WTC11 (cell line): ENCODE measurements at regions not wholly inside any gene's neighbourhood (a gene's known extent, or its start where the extent isn't known, plus 50 kb on each side); places are given as distances from the start of the nearest gene placed in this dataset.

Experiments used
- ATAC-seq: fragments of 200-7000 bp; cut with Tn5 transposase; 2 replicates; pipeline ENCODE4 v1.10.0; 2021; ENCODE audit warnings: mild to moderate bottlenecking, moderate library complexity
- CTCF ChIA-PET: fragments of 300-600 bp; sonication (Branson Sonifier 250); formaldehyde crosslinking; loops from one replicate; lab custom pipeline; 2021; ENCODE audit warnings: antibody characterized with exemption; lab: Charles Lee
- POLR2A ChIA-PET: fragments of 350-600 bp; sonication (Branson Sonifier 250); formaldehyde crosslinking; loops from one replicate; lab custom pipeline; 2021; ENCODE audit warnings: antibody characterized with exemption; lab: Charles Lee
- DNase-seq: peaks from one replicate; pipeline ENCODE4 v3.0.0; 2021; ENCODE audit warnings: low spot score
- H3K27ac Mint-ChIP-seq: 2 replicates; pipeline ENCODE4 v1.8.0; 2021; ENCODE audit warnings: mixed read lengths
- H3K27me3 Mint-ChIP-seq: 2 replicates; pipeline ENCODE4 v1.8.0; 2021; ENCODE audit warnings: low read depth, mild to moderate bottlenecking, moderate library complexity, mixed read lengths
- H3K36me3 Mint-ChIP-seq: 2 replicates; pipeline ENCODE4 v1.8.0; 2021; ENCODE audit warnings: mixed read lengths
- H3K4me1 Mint-ChIP-seq: 2 replicates; pipeline ENCODE4 v1.8.0; 2022; ENCODE audit warnings: mixed read lengths
- H3K4me3 Mint-ChIP-seq: 2 replicates; pipeline ENCODE4 v1.8.0; 2021; ENCODE audit warnings: mild to moderate bottlenecking, moderate library complexity, mixed read lengths
- H3K9me3 Mint-ChIP-seq: 2 replicates; pipeline ENCODE4 v1.8.0; 2021; ENCODE audit warnings: mixed read lengths
- ELF4 ChIP-seq: sonication (generic); formaldehyde crosslinking; IDR thresholded peaks from 2 replicates; pipeline ENCODE4 v1.8.1; 2022; ENCODE audit warnings: low read depth, mild to moderate bottlenecking, moderate library complexity, missing genetic modification reagents
- IRF2 ChIP-seq: sonication (generic); formaldehyde crosslinking; IDR thresholded peaks from 2 replicates; pipeline ENCODE4 v1.8.0; 2022; ENCODE audit warnings: low read depth, missing genetic modification reagents, borderline replicate concordance
- OVOL2 ChIP-seq: fragments of 250-450 bp; sonication (Bioruptor Pico); IDR thresholded peaks from 2 replicates; pipeline ENCODE4 v1.9.0; 2021; ENCODE audit warnings: mild to moderate bottlenecking, borderline replicate concordance
- PRRX2 ChIP-seq: fragments of 250-450 bp; sonication (Bioruptor Pico); IDR thresholded peaks from 2 replicates; pipeline ENCODE4 v1.8.0; 2021; ENCODE audit warnings: mild to moderate bottlenecking
- TEAD1 ChIP-seq: sonication (generic); formaldehyde crosslinking; IDR thresholded peaks from 2 replicates; pipeline ENCODE4 v1.8.0; 2022; ENCODE audit warnings: mild to moderate bottlenecking, missing genetic modification reagents
- ZNF263 ChIP-seq: sonication (generic); formaldehyde crosslinking; IDR thresholded peaks from 2 replicates; pipeline ENCODE4 v1.8.1; 2022; ENCODE audit warnings: low read depth, mild to moderate bottlenecking, moderate library complexity, missing genetic modification reagents
- ZNF396 ChIP-seq: fragments of 250-450 bp; sonication (Bioruptor Pico); IDR thresholded peaks from 2 replicates; pipeline ENCODE4 v1.8.0; 2021; ENCODE audit warnings: mild to moderate bottlenecking, moderate library complexity, borderline replicate concordance
- TF ChIP-seq, protein P1 (sequence below): fragments of 250-450 bp; sonication (Bioruptor Pico); IDR thresholded peaks from 2 replicates; pipeline ENCODE4 v1.9.0; 2021; ENCODE audit warnings: mild to moderate bottlenecking
- TF ChIP-seq, protein P2 (sequence below): fragments of 250-450 bp; sonication (Bioruptor Pico); IDR thresholded peaks from 2 replicates; pipeline ENCODE4 v1.9.0; 2021; ENCODE audit warnings: mild to moderate bottlenecking
- TF ChIP-seq, protein P3 (sequence below): sonication (generic); formaldehyde crosslinking; IDR thresholded peaks from 2 replicates; pipeline ENCODE4 v1.8.1; 2022; ENCODE audit warnings: low read depth, missing genetic modification reagents, borderline replicate concordance
- TF ChIP-seq, protein P4 (sequence below): sonication (generic); formaldehyde crosslinking; IDR thresholded peaks from 2 replicates; pipeline ENCODE4 v1.8.1; 2023; ENCODE audit warnings: mild to moderate bottlenecking, moderate library complexity, missing genetic modification reagents
- TF ChIP-seq, protein P5 (sequence below): sonication (generic); formaldehyde crosslinking; IDR thresholded peaks from 2 replicates; pipeline ENCODE4 v1.8.0; 2022; ENCODE audit warnings: mild to moderate bottlenecking, missing genetic modification reagents
- TF ChIP-seq, protein P6 (sequence below): fragments of 250-450 bp; sonication (Bioruptor Pico); IDR thresholded peaks from 2 replicates; pipeline ENCODE4 v2.1.2; 2022; ENCODE audit warnings: mild to moderate bottlenecking, moderate library complexity
- TF ChIP-seq, protein P7 (sequence below): fragments of 200-600 bp; IDR thresholded peaks from 2 replicates; pipeline ENCODE4 v1.8.0; 2022; ENCODE audit warnings: antibody characterized with exemption
- TF ChIP-seq, protein P8 (sequence below): sonication (generic); formaldehyde crosslinking; IDR thresholded peaks from 2 replicates; pipeline ENCODE4 v1.8.1; 2023; ENCODE audit warnings: mild to moderate bottlenecking, missing genetic modification reagents, moderate library complexity
- TF ChIP-seq, protein P9 (sequence below): sonication (generic); formaldehyde crosslinking; IDR thresholded peaks from 2 replicates; pipeline ENCODE4 v1.8.0; 2022; ENCODE audit warnings: mild to moderate bottlenecking, missing genetic modification reagents

DNA sequence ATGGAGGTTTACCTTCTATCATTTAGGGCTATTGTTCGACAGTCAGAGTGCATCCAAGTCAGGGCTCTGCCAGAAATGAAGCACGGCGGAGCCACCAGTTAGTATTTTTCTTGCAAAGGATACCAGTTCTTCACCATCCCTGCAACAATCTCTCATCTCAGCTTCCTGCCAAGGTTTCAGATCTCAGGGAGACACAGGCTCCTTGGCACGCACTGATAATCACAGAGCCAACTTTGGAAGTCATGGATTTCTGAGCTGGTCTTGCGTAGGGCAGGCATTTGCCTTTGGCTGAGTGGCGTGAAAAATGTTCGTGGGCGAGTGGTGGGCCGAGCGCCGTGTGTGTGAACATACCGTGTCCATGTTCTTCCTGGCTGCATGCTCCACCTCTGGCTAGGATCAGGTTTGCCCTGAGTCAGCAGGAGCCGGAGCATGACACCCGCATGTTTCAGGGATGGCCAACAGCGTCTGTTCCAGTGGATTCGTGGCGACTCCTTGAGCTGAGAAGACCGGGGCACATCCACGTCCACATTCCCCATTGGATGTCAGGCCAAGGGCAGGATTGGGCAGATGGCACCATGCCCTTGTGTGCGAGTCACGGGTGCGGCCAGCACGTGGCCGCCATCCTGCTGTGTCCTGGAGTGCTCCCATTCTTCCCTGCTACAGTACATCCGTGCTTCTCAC, 118.5 kb upstream of the C1orf174 start:
- CTCF ChIA-PET, result interaction anchor here (0.5 kb wide), 1 partner anchor 107 kb away, joined by 3 read pairs; no protein-coding TSS in a partner anchor
- no peak for ATAC-seq
- peaks cover 76% of the 10 kb centered on the region for H3K9me3 Mint-ChIP-seq
- POLR2A ChIA-PET, result no interaction called here
- no peak for DNase-seq
- H3K4me1 Mint-ChIP-seq, result no peaks in the 10 kb centered on the region
- TF ChIP-seq, protein P1, sequence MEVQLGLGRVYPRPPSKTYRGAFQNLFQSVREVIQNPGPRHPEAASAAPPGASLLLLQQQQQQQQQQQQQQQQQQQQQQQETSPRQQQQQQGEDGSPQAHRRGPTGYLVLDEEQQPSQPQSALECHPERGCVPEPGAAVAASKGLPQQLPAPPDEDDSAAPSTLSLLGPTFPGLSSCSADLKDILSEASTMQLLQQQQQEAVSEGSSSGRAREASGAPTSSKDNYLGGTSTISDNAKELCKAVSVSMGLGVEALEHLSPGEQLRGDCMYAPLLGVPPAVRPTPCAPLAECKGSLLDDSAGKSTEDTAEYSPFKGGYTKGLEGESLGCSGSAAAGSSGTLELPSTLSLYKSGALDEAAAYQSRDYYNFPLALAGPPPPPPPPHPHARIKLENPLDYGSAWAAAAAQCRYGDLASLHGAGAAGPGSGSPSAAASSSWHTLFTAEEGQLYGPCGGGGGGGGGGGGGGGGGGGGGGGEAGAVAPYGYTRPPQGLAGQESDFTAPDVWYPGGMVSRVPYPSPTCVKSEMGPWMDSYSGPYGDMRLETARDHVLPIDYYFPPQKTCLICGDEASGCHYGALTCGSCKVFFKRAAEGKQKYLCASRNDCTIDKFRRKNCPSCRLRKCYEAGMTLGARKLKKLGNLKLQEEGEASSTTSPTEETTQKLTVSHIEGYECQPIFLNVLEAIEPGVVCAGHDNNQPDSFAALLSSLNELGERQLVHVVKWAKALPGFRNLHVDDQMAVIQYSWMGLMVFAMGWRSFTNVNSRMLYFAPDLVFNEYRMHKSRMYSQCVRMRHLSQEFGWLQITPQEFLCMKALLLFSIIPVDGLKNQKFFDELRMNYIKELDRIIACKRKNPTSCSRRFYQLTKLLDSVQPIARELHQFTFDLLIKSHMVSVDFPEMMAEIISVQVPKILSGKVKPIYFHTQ (CRISPR knock-in tag), result no peak
- TF ChIP-seq IRF2 (CRISPR knock-in tag), result no peak
- TF ChIP-seq ELF4 (CRISPR knock-in tag), result no peak
- no peak for TF ChIP-seq ZNF396 (CRISPR knock-in tag)
- TF ChIP-seq, protein P2, sequence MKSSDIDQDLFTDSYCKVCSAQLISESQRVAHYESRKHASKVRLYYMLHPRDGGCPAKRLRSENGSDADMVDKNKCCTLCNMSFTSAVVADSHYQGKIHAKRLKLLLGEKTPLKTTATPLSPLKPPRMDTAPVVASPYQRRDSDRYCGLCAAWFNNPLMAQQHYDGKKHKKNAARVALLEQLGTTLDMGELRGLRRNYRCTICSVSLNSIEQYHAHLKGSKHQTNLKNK (CRISPR knock-in tag), result no peak
- no peak for TF ChIP-seq OVOL2
- TF ChIP-seq, protein P3, sequence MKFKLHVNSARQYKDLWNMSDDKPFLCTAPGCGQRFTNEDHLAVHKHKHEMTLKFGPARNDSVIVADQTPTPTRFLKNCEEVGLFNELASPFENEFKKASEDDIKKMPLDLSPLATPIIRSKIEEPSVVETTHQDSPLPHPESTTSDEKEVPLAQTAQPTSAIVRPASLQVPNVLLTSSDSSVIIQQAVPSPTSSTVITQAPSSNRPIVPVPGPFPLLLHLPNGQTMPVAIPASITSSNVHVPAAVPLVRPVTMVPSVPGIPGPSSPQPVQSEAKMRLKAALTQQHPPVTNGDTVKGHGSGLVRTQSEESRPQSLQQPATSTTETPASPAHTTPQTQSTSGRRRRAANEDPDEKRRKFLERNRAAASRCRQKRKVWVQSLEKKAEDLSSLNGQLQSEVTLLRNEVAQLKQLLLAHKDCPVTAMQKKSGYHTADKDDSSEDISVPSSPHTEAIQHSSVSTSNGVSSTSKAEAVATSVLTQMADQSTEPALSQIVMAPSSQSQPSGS, result no peak
- TF ChIP-seq, protein P4, sequence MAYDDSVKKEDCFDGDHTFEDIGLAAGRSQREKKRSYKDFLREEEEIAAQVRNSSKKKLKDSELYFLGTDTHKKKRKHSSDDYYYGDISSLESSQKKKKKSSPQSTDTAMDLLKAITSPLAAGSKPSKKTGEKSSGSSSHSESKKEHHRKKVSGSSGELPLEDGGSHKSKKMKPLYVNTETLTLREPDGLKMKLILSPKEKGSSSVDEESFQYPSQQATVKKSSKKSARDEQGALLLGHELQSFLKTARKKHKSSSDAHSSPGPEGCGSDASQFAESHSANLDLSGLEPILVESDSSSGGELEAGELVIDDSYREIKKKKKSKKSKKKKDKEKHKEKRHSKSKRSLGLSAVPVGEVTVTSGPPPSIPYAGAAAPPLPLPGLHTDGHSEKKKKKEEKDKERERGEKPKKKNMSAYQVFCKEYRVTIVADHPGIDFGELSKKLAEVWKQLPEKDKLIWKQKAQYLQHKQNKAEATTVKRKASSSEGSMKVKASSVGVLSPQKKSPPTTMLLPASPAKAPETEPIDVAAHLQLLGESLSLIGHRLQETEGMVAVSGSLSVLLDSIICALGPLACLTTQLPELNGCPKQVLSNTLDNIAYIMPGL (CRISPR knock-in tag), result no peak
- TF ChIP-seq, protein P5, sequence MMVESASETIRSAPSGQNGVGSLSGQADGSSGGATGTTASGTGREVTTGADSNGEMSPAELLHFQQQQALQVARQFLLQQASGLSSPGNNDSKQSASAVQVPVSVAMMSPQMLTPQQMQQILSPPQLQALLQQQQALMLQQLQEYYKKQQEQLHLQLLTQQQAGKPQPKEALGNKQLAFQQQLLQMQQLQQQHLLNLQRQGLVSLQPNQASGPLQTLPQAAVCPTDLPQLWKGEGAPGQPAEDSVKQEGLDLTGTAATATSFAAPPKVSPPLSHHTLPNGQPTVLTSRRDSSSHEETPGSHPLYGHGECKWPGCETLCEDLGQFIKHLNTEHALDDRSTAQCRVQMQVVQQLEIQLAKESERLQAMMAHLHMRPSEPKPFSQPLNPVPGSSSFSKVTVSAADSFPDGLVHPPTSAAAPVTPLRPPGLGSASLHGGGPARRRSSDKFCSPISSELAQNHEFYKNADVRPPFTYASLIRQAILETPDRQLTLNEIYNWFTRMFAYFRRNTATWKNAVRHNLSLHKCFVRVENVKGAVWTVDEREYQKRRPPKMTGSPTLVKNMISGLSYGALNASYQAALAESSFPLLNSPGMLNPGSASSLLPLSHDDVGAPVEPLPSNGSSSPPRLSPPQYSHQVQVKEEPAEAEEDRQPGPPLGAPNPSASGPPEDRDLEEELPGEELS (CRISPR knock-in tag), result no peak
- H3K4me3 Mint-ChIP-seq, result no peak overlapping the region
- H3K36me3 Mint-ChIP-seq, result peaks cover 66% of the 10 kb centered on the region
- no peak overlapping the region for H3K27ac Mint-ChIP-seq
- H3K27me3 Mint-ChIP-seq, result peaks cover 20% of the 10 kb centered on the region

DNA sequence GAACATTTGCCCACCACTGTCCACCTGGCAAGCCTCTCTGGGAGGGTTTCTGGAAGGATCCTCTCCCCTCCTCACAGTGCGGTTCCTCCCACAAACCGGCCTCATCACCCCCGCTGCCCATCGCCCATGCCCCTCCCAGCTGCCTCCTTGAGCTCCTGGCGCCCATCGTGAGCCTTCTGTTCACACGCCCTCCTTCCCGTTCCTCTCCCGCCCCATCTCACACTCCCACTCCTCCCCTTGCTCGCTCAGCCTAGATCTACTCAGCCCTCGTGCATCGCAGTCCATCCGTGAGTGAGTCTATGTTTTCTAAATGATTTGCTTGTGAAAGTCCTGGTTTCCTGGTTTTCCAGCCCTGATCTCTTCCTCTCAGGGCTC, 119.1 kb upstream of the C1orf174 start:
- Mint-ChIP-seq H3K27ac (no peak overlapping the region), H3K4me1 (no peaks in the 10 kb centered on the region), H3K27me3 (peaks cover 20% of the 10 kb centered on the region), H3K4me3 (no peak overlapping the region), H3K36me3 (peaks cover 69% of the 10 kb centered on the region), H3K9me3 (peaks cover 79% of the 10 kb centered on the region)
- ChIA-PET CTCF (interaction anchor here (0.5 kb wide), 1 partner anchor 106 kb away, joined by 3 read pairs; no protein-coding TSS in a partner anchor), POLR2A (no interaction called here)
- DNase-seq (no peak), ATAC-seq (no peak)
- no peak for TF ChIP-seq ZNF263 (CRISPR knock-in tag)
- TF ChIP-seq, protein P6, sequence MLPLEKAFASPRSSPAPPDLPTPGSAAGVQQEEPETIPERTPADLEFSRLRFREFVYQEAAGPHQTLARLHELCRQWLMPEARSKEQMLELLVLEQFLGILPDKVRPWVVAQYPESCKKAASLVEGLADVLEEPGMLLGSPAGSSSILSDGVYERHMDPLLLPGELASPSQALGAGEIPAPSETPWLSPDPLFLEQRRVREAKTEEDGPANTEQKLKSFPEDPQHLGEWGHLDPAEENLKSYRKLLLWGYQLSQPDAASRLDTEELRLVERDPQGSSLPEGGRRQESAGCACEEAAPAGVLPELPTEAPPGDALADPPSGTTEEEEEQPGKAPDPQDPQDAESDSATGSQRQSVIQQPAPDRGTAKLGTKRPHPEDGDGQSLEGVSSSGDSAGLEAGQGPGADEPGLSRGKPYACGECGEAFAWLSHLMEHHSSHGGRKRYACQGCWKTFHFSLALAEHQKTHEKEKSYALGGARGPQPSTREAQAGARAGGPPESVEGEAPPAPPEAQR (CRISPR knock-in tag), result no peak
- TF ChIP-seq, protein P7, sequence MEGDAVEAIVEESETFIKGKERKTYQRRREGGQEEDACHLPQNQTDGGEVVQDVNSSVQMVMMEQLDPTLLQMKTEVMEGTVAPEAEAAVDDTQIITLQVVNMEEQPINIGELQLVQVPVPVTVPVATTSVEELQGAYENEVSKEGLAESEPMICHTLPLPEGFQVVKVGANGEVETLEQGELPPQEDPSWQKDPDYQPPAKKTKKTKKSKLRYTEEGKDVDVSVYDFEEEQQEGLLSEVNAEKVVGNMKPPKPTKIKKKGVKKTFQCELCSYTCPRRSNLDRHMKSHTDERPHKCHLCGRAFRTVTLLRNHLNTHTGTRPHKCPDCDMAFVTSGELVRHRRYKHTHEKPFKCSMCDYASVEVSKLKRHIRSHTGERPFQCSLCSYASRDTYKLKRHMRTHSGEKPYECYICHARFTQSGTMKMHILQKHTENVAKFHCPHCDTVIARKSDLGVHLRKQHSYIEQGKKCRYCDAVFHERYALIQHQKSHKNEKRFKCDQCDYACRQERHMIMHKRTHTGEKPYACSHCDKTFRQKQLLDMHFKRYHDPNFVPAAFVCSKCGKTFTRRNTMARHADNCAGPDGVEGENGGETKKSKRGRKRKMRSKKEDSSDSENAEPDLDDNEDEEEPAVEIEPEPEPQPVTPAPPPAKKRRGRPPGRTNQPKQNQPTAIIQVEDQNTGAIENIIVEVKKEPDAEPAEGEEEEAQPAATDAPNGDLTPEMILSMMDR, result no peak
- TF ChIP-seq TEAD1 (CRISPR knock-in tag), result no peak
- TF ChIP-seq, protein P8, sequence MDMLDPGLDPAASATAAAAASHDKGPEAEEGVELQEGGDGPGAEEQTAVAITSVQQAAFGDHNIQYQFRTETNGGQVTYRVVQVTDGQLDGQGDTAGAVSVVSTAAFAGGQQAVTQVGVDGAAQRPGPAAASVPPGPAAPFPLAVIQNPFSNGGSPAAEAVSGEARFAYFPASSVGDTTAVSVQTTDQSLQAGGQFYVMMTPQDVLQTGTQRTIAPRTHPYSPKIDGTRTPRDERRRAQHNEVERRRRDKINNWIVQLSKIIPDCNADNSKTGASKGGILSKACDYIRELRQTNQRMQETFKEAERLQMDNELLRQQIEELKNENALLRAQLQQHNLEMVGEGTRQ, result no peak
- no peak for TF ChIP-seq PRRX2
- TF ChIP-seq, protein P9, sequence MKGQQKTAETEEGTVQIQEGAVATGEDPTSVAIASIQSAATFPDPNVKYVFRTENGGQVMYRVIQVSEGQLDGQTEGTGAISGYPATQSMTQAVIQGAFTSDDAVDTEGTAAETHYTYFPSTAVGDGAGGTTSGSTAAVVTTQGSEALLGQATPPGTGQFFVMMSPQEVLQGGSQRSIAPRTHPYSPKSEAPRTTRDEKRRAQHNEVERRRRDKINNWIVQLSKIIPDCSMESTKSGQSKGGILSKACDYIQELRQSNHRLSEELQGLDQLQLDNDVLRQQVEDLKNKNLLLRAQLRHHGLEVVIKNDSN (CRISPR knock-in tag), result no peak
- TF ChIP-seq, protein P5 (CRISPR knock-in tag), result no peak
